ENCODE measurements at regions not wholly inside any gene's neighbourhood (a gene's known extent, or its start where the extent isn't known, plus 50 kb on each side); places are given as distances from the start of the nearest gene placed in this dataset.
"Not testable (repeated sequence)": the region's sequence is repeated elsewhere in the genome, so short reads cannot be mapped to it uniquely, and the experiment has no call there.

DNA sequence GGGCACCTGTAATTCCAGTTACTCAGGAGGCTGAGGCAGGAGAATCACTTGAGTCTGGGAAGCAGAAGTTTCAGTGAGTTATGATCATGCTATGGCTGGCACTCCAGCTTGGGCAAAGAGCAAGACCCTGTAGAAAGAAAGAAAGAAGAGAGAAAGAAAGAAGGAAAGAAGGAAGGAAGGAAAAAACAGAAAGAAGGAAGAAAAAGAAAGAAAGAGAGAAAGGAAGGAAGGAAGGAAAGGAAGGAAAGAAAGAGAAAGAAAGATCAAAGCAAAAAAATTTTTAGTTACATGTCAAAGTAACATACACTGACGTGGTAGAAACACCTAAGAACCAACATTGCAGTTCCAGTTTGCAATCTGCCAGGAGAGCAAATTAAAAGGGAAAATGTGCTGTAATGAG is 73.8 kb upstream of the JCAD start:
- intact Hi-C loops (cut with micrococcal nuclease) = no loop called here
- TF ChIP-seq, protein P1, sequence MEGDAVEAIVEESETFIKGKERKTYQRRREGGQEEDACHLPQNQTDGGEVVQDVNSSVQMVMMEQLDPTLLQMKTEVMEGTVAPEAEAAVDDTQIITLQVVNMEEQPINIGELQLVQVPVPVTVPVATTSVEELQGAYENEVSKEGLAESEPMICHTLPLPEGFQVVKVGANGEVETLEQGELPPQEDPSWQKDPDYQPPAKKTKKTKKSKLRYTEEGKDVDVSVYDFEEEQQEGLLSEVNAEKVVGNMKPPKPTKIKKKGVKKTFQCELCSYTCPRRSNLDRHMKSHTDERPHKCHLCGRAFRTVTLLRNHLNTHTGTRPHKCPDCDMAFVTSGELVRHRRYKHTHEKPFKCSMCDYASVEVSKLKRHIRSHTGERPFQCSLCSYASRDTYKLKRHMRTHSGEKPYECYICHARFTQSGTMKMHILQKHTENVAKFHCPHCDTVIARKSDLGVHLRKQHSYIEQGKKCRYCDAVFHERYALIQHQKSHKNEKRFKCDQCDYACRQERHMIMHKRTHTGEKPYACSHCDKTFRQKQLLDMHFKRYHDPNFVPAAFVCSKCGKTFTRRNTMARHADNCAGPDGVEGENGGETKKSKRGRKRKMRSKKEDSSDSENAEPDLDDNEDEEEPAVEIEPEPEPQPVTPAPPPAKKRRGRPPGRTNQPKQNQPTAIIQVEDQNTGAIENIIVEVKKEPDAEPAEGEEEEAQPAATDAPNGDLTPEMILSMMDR (IDR thresholded peaks at IDR 0.05) = no peak

DNA sequence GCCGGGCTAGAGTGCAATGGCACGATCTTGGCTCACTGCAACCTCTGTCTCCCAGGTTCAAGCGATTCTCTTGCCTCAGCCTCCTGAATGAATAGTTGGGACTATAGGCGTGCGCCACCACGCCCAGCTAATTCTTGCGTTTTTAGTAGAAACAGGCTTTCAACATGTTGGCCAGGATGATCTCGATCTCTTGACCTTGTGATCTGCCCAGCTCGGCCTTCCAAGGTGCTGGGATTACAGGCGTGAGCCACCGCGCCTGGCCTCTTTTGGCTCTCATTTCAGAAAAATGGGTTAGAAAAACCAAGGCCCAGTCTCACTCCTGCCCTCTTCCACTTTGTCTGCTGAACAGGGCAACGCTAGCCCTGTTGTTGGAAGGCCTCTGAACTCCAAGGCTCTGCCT is 72.0 kb upstream of the JCAD start:
- POLR2A ChIA-PET = interaction anchor here (0.9 kb wide), 1 partner anchor 12 kb away, joined by 3 read pairs; no protein-coding TSS in a partner anchor
- CTCF ChIA-PET; H3K27me3 Mint-ChIP-seq; H3K4me3 Mint-ChIP-seq; H3K27ac Mint-ChIP-seq; H3K4me1 Mint-ChIP-seq (ENCODE audit: low read depth); ATAC-seq; intact Hi-C loops (cut with micrococcal nuclease); DNase-seq; H3K36me3 Mint-ChIP-seq (ENCODE audit: low read depth); H3K9me3 Mint-ChIP-seq: not testable (repeated sequence)

More for the DNA sequence above, 73.8 kb upstream of the JCAD start:
- POLR2A ChIA-PET = no interaction called here
- DNase-seq = no peak
- Mint-ChIP-seq H3K36me3 (ENCODE audit: low read depth) (no peaks in the 10 kb centered on the region), H3K27ac (no peak overlapping the region), H3K27me3 (peaks cover 5% of the 10 kb centered on the region), H3K9me3 (no peaks in the 10 kb centered on the region), H3K4me3 (no peak overlapping the region), H3K4me1 (ENCODE audit: low read depth) (no peaks in the 10 kb centered on the region)
- ATAC-seq = no peak
- CTCF ChIA-PET = no interaction called here

DNA sequence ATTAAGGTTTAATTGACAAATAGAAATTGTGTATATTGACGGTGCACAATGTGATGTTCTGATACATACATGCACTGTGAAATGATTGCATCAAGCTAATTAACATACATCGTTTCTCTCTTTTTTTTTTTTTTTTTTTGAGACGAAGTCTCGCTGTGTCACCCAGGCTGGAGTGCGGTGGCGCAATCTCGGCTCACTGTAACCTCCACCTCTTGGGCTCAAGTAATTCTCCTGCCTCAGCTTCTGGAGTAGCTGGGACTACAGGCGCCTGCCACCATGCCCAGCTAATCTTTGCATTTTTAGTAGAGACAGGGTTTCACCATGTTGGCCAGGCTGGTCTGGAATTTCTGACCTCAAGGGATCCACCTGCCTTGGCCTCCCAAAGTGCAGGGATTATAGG is 69.9 kb upstream of the JCAD start:
- H3K36me3 Mint-ChIP-seq (ENCODE audit: low read depth); intact Hi-C loops (cut with micrococcal nuclease); H3K4me1 Mint-ChIP-seq (ENCODE audit: low read depth); POLR2A ChIA-PET; H3K27me3 Mint-ChIP-seq; H3K4me3 Mint-ChIP-seq; ATAC-seq; DNase-seq; CTCF ChIA-PET; H3K9me3 Mint-ChIP-seq; H3K27ac Mint-ChIP-seq: not testable (repeated sequence)

DNA sequence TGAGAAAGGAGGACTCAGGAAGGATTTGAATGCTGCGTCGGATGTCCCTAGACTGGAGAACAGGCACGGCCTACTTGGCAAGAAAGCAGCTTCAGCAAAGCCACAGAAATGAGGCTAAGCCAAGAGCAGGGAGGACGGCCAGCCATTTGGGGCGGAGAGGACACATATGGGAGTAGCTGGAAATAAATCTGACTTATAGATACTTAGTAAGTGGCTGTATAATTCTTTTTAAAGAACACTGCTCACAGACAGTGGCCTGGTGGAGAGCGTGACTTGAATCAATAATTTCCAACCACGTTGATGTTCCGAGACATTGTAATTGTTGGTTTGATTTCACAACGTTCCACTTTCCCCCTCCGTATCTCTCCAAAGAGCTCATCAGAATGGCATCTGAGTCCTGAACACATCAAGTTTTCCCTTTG is 67.7 kb upstream of the JCAD start:
- Mint-ChIP-seq H3K4me1 (ENCODE audit: low read depth) (no peaks in the 10 kb centered on the region), H3K27ac (no peak overlapping the region), H3K9me3 (no peaks in the 10 kb centered on the region), H3K36me3 (ENCODE audit: low read depth) (no peaks in the 10 kb centered on the region), H3K27me3 (peaks cover 9% of the 10 kb centered on the region), H3K4me3 (no peak overlapping the region)
- POLR2A ChIA-PET = no interaction called here
- TF ChIP-seq, protein P1 (IDR thresholded peaks at IDR 0.05) = no peak
- ATAC-seq (no peak), DNase-seq (no peak)
- CTCF ChIA-PET = no interaction called here
- intact Hi-C loops (cut with micrococcal nuclease) = no loop called here

DNA sequence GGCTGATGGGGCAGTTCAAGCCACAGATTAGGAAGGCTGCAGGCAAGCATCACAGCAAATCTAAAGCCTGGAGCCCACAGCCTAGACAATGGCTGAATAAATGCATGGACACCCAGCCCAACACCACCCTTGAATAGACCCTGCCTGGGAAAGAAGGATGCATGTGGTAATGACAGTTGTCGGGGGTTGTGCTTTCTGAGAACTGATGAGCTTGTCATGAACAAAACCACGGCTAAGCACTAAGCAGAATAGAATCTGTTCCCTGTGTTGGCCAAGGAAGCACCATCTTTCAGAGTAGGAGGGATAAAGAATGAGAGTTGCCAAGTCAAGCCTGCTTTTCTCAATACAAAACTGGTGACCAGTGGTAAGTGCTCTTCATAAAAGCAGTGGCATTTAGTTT is 66.1 kb upstream of the JCAD start:
- ChIA-PET CTCF (no interaction called here), POLR2A (no interaction called here)
- no peak for ATAC-seq
- TF ChIP-seq, protein P1 (IDR thresholded peaks at IDR 0.05) = no peak
- Mint-ChIP-seq H3K4me1 (ENCODE audit: low read depth) (no peaks in the 10 kb centered on the region), H3K4me3 (no peak overlapping the region), H3K9me3 (no peaks in the 10 kb centered on the region), H3K27me3 (peaks cover 9% of the 10 kb centered on the region), H3K36me3 (ENCODE audit: low read depth) (no peaks in the 10 kb centered on the region), H3K27ac (no peak overlapping the region)
- DNase-seq = no peak
- intact Hi-C loops (cut with micrococcal nuclease) = no loop called here

DNA sequence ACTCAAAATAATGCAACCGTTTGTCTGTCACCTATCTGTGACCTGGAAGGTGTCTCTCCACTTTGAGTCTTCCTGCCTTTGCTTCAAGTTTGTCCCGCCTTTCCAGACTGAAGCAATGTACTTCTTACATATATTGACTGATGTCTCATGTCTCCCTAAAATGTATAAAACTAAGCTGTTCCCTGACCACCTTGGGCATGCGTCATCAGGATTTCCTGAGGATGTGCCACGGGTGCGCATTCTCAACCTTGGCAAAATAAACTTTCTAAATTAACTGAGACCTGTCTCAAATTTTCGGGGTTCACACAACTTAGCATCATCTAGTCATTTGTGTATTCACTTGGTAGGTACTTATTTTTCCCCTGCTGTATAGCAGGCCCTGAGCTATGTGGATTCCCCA is 65.3 kb upstream of the JCAD start:
- no peaks in the 10 kb centered on the region for H3K4me1 Mint-ChIP-seq (ENCODE audit: low read depth)
- H3K27me3 Mint-ChIP-seq = peaks cover 5% of the 10 kb centered on the region
- H3K27ac Mint-ChIP-seq = no peak overlapping the region
- ChIA-PET POLR2A (no interaction called here), CTCF (no interaction called here)
- H3K9me3 Mint-ChIP-seq = no peaks in the 10 kb centered on the region
- H3K36me3 Mint-ChIP-seq (ENCODE audit: low read depth) = no peaks in the 10 kb centered on the region
- H3K4me3 Mint-ChIP-seq = no peak overlapping the region
- ATAC-seq (no peak), DNase-seq (no peak)
- TF ChIP-seq, protein P1 (IDR thresholded peaks at IDR 0.05) = no peak
- intact Hi-C loops (cut with micrococcal nuclease) = no loop called here

Measured in activated CD8-positive, alpha-beta T cell treated with anti-CD3 and anti-CD28 coated beads for 36 hours (primary cell).